Vagina (tissue), 2 donors: ENCODE measurements at regions not wholly inside any gene's neighbourhood (a gene's known extent, or its start where the extent isn't known, plus 50 kb on each side); places are given as distances from the start of the nearest gene placed in this dataset.
"Not testable (repeated sequence)": the region's sequence is repeated elsewhere in the genome, so short reads cannot be mapped to it uniquely, and the experiment has no call there.

Experiments used
- POLR2AphosphoS5 ChIP-seq, 2 donors: sonication (generic); formaldehyde crosslinking; IDR thresholded peaks; one replicate each; pipeline ENCODE4 v1.9.0; 2017; ENCODE audit warnings: antibody characterized with exemption in 2 of 2, mild to moderate bottlenecking in 2 of 2, low read depth in 1 of 2; ENCODE audit not compliant: insufficient read depth in 1 of 2
- TF ChIP-seq, protein P1 (sequence below), 3 experiments: fragments of 450-650 bp in 2 of 3; fragments of 200-600 bp in 1 of 3; sonication (generic) in 1 of 3; IDR thresholded peaks; one replicate each; pipeline ENCODE4 v1.5.1; 2017 to 2019; ENCODE audit warnings: antibody characterized with exemption in 3 of 3, mild to moderate bottlenecking in 2 of 3, moderate library complexity in 2 of 3

DNA sequence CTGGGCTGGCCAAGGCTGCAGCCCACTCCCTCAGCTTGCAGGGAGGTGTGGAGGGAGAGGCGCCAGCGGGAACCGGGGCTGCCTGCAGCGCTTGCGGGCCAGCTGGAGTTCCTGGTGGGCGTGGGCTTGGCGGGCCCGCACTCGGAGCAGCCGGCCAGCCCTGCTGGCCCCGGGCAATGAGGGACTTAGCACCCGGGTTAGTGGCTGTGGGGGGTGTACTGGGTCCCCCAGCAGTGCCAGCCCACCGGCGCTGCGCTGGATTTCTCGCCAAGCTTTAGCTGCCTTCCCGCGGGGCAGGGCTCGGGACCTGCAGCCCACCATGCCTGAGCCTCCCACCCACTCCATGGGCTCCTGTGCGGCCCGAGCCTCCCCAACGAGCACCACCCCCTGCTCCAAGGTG lies 164.2 kb upstream of the NPY2R start:
- TF ChIP-seq, protein P1, sequence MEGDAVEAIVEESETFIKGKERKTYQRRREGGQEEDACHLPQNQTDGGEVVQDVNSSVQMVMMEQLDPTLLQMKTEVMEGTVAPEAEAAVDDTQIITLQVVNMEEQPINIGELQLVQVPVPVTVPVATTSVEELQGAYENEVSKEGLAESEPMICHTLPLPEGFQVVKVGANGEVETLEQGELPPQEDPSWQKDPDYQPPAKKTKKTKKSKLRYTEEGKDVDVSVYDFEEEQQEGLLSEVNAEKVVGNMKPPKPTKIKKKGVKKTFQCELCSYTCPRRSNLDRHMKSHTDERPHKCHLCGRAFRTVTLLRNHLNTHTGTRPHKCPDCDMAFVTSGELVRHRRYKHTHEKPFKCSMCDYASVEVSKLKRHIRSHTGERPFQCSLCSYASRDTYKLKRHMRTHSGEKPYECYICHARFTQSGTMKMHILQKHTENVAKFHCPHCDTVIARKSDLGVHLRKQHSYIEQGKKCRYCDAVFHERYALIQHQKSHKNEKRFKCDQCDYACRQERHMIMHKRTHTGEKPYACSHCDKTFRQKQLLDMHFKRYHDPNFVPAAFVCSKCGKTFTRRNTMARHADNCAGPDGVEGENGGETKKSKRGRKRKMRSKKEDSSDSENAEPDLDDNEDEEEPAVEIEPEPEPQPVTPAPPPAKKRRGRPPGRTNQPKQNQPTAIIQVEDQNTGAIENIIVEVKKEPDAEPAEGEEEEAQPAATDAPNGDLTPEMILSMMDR (IDR thresholded peaks at IDR 0.05) = not testable (repeated sequence)
- TF ChIP-seq POLR2AphosphoS5 (IDR thresholded peaks at IDR 0.05; ENCODE audit: insufficient read depth in 1 of 2, low read depth in 1 of 2) = not testable (repeated sequence)
